SU-DHL-6 (cell line): ENCODE measurements at regions not wholly inside any gene's neighbourhood (a gene's known extent, or its start where the extent isn't known, plus 50 kb on each side); places are given as distances from the start of the nearest gene placed in this dataset.

ENCODE experiments used
- H2AFZ ChIP-seq: fragments of 200-600 bp; sonication (generic); 2 replicates; pipeline ENCODE4 v1.6.1; 2014; ENCODE audit warnings: low read depth, mild to moderate bottlenecking, moderate library complexity, mixed read lengths, antibody characterized with exemption, low read length; ENCODE audit not compliant: severe bottlenecking
- H3F3A ChIP-seq: fragments of 200-600 bp; shearing (Covaris generic); 2 replicates; pipeline ENCODE4 v1.6.0; 2016; ENCODE audit warnings: antibody characterized with exemption, mild to moderate bottlenecking; ENCODE audit not compliant: insufficient read depth
- H3K27ac ChIP-seq: fragments of 200-600 bp; sonication (generic); 2 replicates; pipeline ENCODE4 v1.5.1; 2016; ENCODE audit warnings: low read depth, mild to moderate bottlenecking, low read length, moderate library complexity, mixed read lengths
- H3K27me3 ChIP-seq: fragments of 200-600 bp; sonication (generic), shearing (Covaris generic); 2 replicates; pipeline ENCODE4 v1.6.0; 2014; ENCODE audit warnings: mild to moderate bottlenecking, low read length
- H3K36me3 ChIP-seq: fragments of 200-600 bp; sonication (generic); 2 replicates; pipeline ENCODE4 v1.6.1; 2014; ENCODE audit warnings: mild to moderate bottlenecking, low read length, mixed read lengths
- H3K4me2 ChIP-seq: fragments of 300-600, 200-600 bp; shearing (Covaris generic), sonication (generic); 2 replicates; pipeline ENCODE4 v1.6.0; 2014; ENCODE audit warnings: low read length, low read depth, mild to moderate bottlenecking; ENCODE audit not compliant: poor library complexity, severe bottlenecking
- H3K4me3 ChIP-seq: fragments of 200-600 bp; sonication (generic); 2 replicates; pipeline ENCODE4 v1.5.1; 2014; ENCODE audit warnings: antibody characterized with exemption, low read length, mild to moderate bottlenecking, mixed read lengths; ENCODE audit not compliant: insufficient read depth, poor library complexity, severe bottlenecking
- H3K79me2 ChIP-seq: fragments of 200-600 bp; sonication (generic); 2 replicates; pipeline ENCODE4 v1.6.1; 2014; ENCODE audit warnings: mild to moderate bottlenecking, low read length, moderate library complexity; ENCODE audit not compliant: insufficient read depth
- H3K9ac ChIP-seq: fragments of 200-600 bp; sonication (generic); 2 replicates; pipeline ENCODE4 v1.7.0; 2014; ENCODE audit warnings: mild to moderate bottlenecking, low read length
- H3K9me2 ChIP-seq: fragments of 200-600 bp; sonication (generic); replicated peaks from 2 replicates; pipeline ENCODE4 v1.6.1; 2014; ENCODE audit warnings: low read length; ENCODE audit not compliant: insufficient read depth
- H3K9me3 ChIP-seq: fragments of 200-600 bp; sonication (generic); 2 replicates; pipeline ENCODE4 v1.6.1; 2014; ENCODE audit warnings: low read length, mixed read lengths; ENCODE audit not compliant: insufficient read depth
- H4K20me1 ChIP-seq: fragments of 200-600 bp; sonication (generic); 2 replicates; pipeline ENCODE4 v1.6.1; 2014; ENCODE audit warnings: low read depth, mild to moderate bottlenecking, antibody characterized with exemption, low read length, moderate library complexity, mixed read lengths
- CTCF ChIP-seq: fragments of 200-600 bp; sonication (generic); IDR thresholded peaks from one replicate; pipeline ENCODE4 v1.5.1; 2017; ENCODE audit warnings: antibody characterized with exemption, mild to moderate bottlenecking, low read length, moderate library complexity; ENCODE audit not compliant: insufficient read depth, poor library complexity, severe bottlenecking
- EZH2phosphoT487 ChIP-seq: fragments of 200-600 bp; sonication (generic), shearing (Covaris generic); conservative IDR thresholded peaks from 2 replicates; pipeline ENCODE4 v1.6.1; 2018; ENCODE audit warnings: mild to moderate bottlenecking, antibody characterized with exemption, low read length, moderate library complexity, mixed read lengths

GRCh38 chr2:193537531-193537930 is 1342.8 kb upstream of the TMEFF2 start:
- H3K9me3 ChIP-seq = no peaks in the 10 kb centered on the region
- no peak for TF ChIP-seq EZH2phosphoT487
- TF ChIP-seq CTCF = no peak
- H2AFZ ChIP-seq = no peak overlapping the region
- H3F3A ChIP-seq = no peaks in the 10 kb centered on the region
- no peaks in the 10 kb centered on the region for H3K79me2 ChIP-seq
- H3K4me3 ChIP-seq = no peak overlapping the region
- no peaks in the 10 kb centered on the region for H3K36me3 ChIP-seq
- H3K27me3 ChIP-seq = no peaks in the 10 kb centered on the region
- H3K4me2 ChIP-seq = no peak overlapping the region
- no peak overlapping the region for H3K27ac ChIP-seq
- H3K9ac ChIP-seq = no peak overlapping the region
- no peaks in the 10 kb centered on the region for H3K9me2 ChIP-seq
- H4K20me1 ChIP-seq = no peaks in the 10 kb centered on the region

DNA sequence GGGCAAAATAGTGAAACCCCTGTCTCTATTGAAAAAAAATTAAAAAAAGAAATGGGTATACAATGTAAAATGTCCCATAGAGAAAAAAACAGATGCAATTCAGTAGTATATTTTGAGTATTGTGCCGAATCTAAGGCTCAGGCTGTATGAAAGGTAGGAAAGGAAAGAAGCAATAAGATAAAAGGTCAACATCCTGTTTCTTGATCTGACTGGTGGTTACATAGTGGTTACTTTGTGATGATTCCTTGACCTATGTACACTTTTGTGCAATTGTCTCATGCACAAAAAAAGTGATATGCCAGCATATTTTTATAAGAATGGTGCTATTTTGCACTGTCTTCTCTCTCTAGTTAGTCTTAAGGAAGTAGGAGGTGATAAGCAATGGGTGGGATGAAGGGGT is 1333.7 kb upstream of the TMEFF2 start:
- Histone ChIP-seq H3K36me3 (no peaks in the 10 kb centered on the region; the same call in 1 of the 2 replicates), H3K9me3 (no peaks in the 10 kb centered on the region), H3K27ac (no peak overlapping the region), H3F3A (no peaks in the 10 kb centered on the region), H2AFZ (no peak overlapping the region), H3K79me2 (no peaks in the 10 kb centered on the region), H3K9me2 (no peaks in the 10 kb centered on the region), H3K4me3 (no peak overlapping the region), H4K20me1 (no peaks in the 10 kb centered on the region), H3K9ac (no peak overlapping the region), H3K4me2 (no peak overlapping the region), H3K27me3 (no peaks in the 10 kb centered on the region)
- no peak for TF ChIP-seq EZH2phosphoT487
- TF ChIP-seq CTCF = no peak

DNA sequence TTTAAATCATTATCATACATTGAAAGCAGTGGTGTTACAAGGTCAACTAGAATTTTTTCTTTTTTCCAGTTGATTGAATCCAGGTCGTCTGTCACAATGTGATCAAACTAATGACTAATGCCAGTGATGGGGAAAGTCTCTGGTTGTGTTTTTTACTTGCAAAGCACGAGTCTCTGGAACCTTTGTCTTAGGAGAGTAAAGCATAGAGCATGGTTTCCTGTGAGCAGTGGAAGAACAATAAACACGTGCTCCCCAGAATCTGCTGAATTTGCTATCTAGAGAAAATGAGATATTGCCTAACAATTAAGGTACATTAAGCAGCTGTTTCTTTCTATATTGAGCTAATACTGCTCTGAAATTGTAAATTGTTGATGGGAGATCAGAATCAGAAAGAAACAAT is 1332.4 kb upstream of the TMEFF2 start:
- no peaks in the 10 kb centered on the region for H3K9me3 ChIP-seq
- no peak for TF ChIP-seq CTCF
- TF ChIP-seq EZH2phosphoT487 = no peak
- H3K9me2 ChIP-seq = no peaks in the 10 kb centered on the region
- no peaks in the 10 kb centered on the region; the same call in 1 of the 2 replicates for H3K36me3 ChIP-seq
- H2AFZ ChIP-seq = no peak overlapping the region
- no peak overlapping the region for H3K9ac ChIP-seq
- no peak overlapping the region for H3K4me2 ChIP-seq
- no peak overlapping the region for H3K27ac ChIP-seq
- H3K79me2 ChIP-seq = no peaks in the 10 kb centered on the region
- no peak overlapping the region for H3K4me3 ChIP-seq
- H3K27me3 ChIP-seq = no peaks in the 10 kb centered on the region
- H4K20me1 ChIP-seq = no peaks in the 10 kb centered on the region
- H3F3A ChIP-seq = no peaks in the 10 kb centered on the region
